A549 (cell line): ENCODE measurements at regions not wholly inside any gene's neighbourhood (a gene's known extent, or its start where the extent isn't known, plus 50 kb on each side); places are given as distances from the start of the nearest gene placed in this dataset.

Experiments used
- ATAC-seq, 2 experiments: fragments of 200-7000 bp in 1 of 2; fragments of >200 bp in 1 of 2; cut with Nextera tagmentation in 1 of 2; cut with Tn5 transposase in 1 of 2; 3 replicates each; pipeline versions ENCODE4 v1.8.0 to v1.9.1; 2018 to 2020; ENCODE audit warnings: mild to moderate bottlenecking in 1 of 2, moderate library complexity in 1 of 2
- CTCF ChIA-PET: fragments of 300-600 bp; sonication (Branson Sonifier 250); formaldehyde crosslinking; extraction: SDS; loops from one replicate; lab custom pipeline; 2021; ENCODE audit warnings: antibody characterized with exemption, inconsistent platforms; lab: Yijun Ruan, JAX
- POLR2A ChIA-PET: fragments of 350-600 bp; formaldehyde crosslinking; extraction: SDS; loops from one replicate; lab custom pipeline; 2021; ENCODE audit warnings: antibody characterized with exemption, inconsistent platforms; lab: Yijun Ruan, JAX
- DNase-seq, 2 experiments: peaks; one replicate each; pipeline versions ENCODE4 v3.0.0 to v3.0.0-alpha.2; 2011 to 2016; ENCODE audit warnings: low read depth in 1 of 2, low spot score in 1 of 2
- FAIRE-seq: peaks from 2 replicates; lab custom pipeline; 2011; peaks lifted over from hg19 to GRCh38; lab: Jason Lieb, UNC
- H3K27ac ChIP-seq, 2 experiments: fragments of >200 bp; sonication (Bioruptor Twin); formaldehyde crosslinking; 3 replicates each; pipeline ENCODE4 v1.5.1; 2016 to 2017
- H3K4me1 ChIP-seq: fragments of >200 bp; sonication (Bioruptor Twin); formaldehyde crosslinking; 3 replicates; pipeline ENCODE4 v1.6.1; 2016
- H3K4me2 ChIP-seq: fragments of >200 bp; sonication (Bioruptor Twin); formaldehyde crosslinking; 3 replicates; pipeline ENCODE4 v1.6.1; 2016
- H3K4me3 ChIP-seq: fragments of >200 bp; sonication (Bioruptor Twin); formaldehyde crosslinking; 3 replicates; pipeline ENCODE4 v1.5.1; 2016
- H3K9me3 ChIP-seq: fragments of >200 bp; sonication (Bioruptor Twin); formaldehyde crosslinking; 3 replicates; pipeline ENCODE4 v1.6.1; 2016
- BCL3 ChIP-seq: fragments of >200 bp; sonication (Bioruptor Twin); formaldehyde crosslinking; IDR thresholded peaks from 3 replicates; pipeline ENCODE4 v1.6.1; 2016
- BHLHE40 ChIP-seq: IDR thresholded peaks from 2 replicates; pipeline ENCODE4 v1.6.1; 2012; ENCODE audit warnings: low read depth, low read length, inconsistent platforms
- EHMT2 ChIP-seq: fragments of 200-600 bp; sonication (generic); IDR thresholded peaks from 2 replicates; pipeline ENCODE4 v1.6.1; 2016; ENCODE audit warnings: antibody characterized with exemption, low read depth, mild to moderate bottlenecking, moderate library complexity
- ESRRA ChIP-seq: fragments of 150-350 bp; IDR thresholded peaks from 2 replicates; pipeline ENCODE4 v1.6.1; 2014; ENCODE audit warnings: mild to moderate bottlenecking, low read length, borderline replicate concordance
- FOSL2 ChIP-seq, 2 experiments: fragments of 450-650 bp in 1 of 2; fragments of >200 bp in 1 of 2; sonication (Bioruptor Twin) in 1 of 2; formaldehyde crosslinking; IDR thresholded peaks; 2 replicates each; pipeline versions ENCODE4 v1.5.0 to v1.6.1; 2016 to 2020; ENCODE audit warnings: mild to moderate bottlenecking in 1 of 2, moderate library complexity in 1 of 2
- FOXS1 ChIP-seq: fragments of 250-450 bp; sonication (Bioruptor Pico); IDR thresholded peaks from 2 replicates; pipeline ENCODE4 v1.5.0; 2020; ENCODE audit warnings: mild to moderate bottlenecking, moderate library complexity
- HOXB13 ChIP-seq: fragments of 250-450 bp; sonication (Bioruptor Pico); IDR thresholded peaks from 2 replicates; pipeline ENCODE4 v1.5.0; 2020; ENCODE audit warnings: low read depth, mild to moderate bottlenecking, moderate library complexity
- JUN ChIP-seq, 2 experiments: fragments of >200 bp; sonication (Bioruptor Twin); formaldehyde crosslinking; IDR thresholded peaks; 2 replicates in 1 of 2; 3 replicates in 1 of 2; pipeline ENCODE4 v1.6.1; 2016 to 2017
- JUNB ChIP-seq: fragments of >200 bp; sonication (Bioruptor Twin); formaldehyde crosslinking; IDR thresholded peaks from 2 replicates; pipeline ENCODE4 v1.6.1; 2016
- MAFK ChIP-seq: fragments of 450-650 bp; IDR thresholded peaks from 2 replicates; pipeline ENCODE4 v1.6.1; 2014; ENCODE audit not compliant: partially characterized antibody
- MAZ ChIP-seq: fragments of 150-350 bp; IDR thresholded peaks from 2 replicates; pipeline ENCODE4 v1.6.1; 2014; ENCODE audit warnings: antibody characterized with exemption, low read depth, low read length, borderline replicate concordance
- NR3C1 ChIP-seq: fragments of >200 bp; sonication (Bioruptor Twin); formaldehyde crosslinking; IDR thresholded peaks from 3 replicates; pipeline ENCODE4 v1.6.1; 2017
- PBX3 ChIP-seq: IDR thresholded peaks from 2 replicates; pipeline ENCODE4 v1.6.1; 2012
- PHF8 ChIP-seq: fragments of 200-600 bp; sonication (generic); IDR thresholded peaks from 2 replicates; pipeline ENCODE4 v1.6.1; 2016; ENCODE audit warnings: low read depth, mild to moderate bottlenecking, antibody characterized with exemption, moderate library complexity, borderline replicate concordance
- POLR2A ChIP-seq: IDR thresholded peaks from 2 replicates; pipeline ENCODE4 v1.6.1; 2012; ENCODE audit warnings: mild to moderate bottlenecking, low read length
- RARB ChIP-seq: fragments of 250-450 bp; sonication (Bioruptor Pico); IDR thresholded peaks from 2 replicates; pipeline ENCODE4 v1.8.0; 2021; ENCODE audit warnings: mild to moderate bottlenecking, moderate library complexity
- RFX5 ChIP-seq: fragments of 450-650 bp; IDR thresholded peaks from 2 replicates; pipeline ENCODE4 v1.7.1; 2014; ENCODE audit warnings: antibody characterized with exemption, mild to moderate bottlenecking, moderate library complexity
- SMC3 ChIP-seq: fragments of >200 bp; sonication (Bioruptor Twin); formaldehyde crosslinking; IDR thresholded peaks from 3 replicates; pipeline ENCODE4 v1.6.1; 2018; ENCODE audit warnings: inconsistent platforms
- ZC3H11A ChIP-seq: fragments of 450-650 bp; IDR thresholded peaks from 2 replicates; pipeline ENCODE4 v1.6.1; 2014; ENCODE audit warnings: antibody characterized with exemption, mild to moderate bottlenecking
- ZFP36 ChIP-seq: fragments of 450-650 bp; IDR thresholded peaks from 2 replicates; pipeline ENCODE4 v1.6.1; 2014; ENCODE audit warnings: borderline replicate concordance; ENCODE audit not compliant: partially characterized antibody
- ZNF302 ChIP-seq: fragments of 250-450 bp; sonication (Bioruptor Pico); IDR thresholded peaks from 2 replicates; pipeline ENCODE4 v1.9.0; 2021; ENCODE audit warnings: inconsistent platforms, mild to moderate bottlenecking, moderate library complexity
- ZSCAN20 ChIP-seq: fragments of 250-450 bp; sonication (Bioruptor Pico); IDR thresholded peaks from 2 replicates; pipeline ENCODE4 v1.8.0; 2022; ENCODE audit warnings: mild to moderate bottlenecking, moderate library complexity
- WGBS: methylation state at CpG from one replicate; pipeline ENCODE4 v1.1.6; 2017; ENCODE audit errors: missing lambda C conversion rate; 5-methylcytosine and 5-hydroxymethylcytosine counted together
- TF ChIP-seq, protein P1 (sequence below): fragments of 250-450 bp; sonication (Bioruptor Pico); IDR thresholded peaks from 2 replicates; pipeline ENCODE4 v1.5.0; 2021; ENCODE audit warnings: mild to moderate bottlenecking, moderate library complexity, borderline replicate concordance
- TF ChIP-seq, protein P2 (sequence below): IDR thresholded peaks from 2 replicates; pipeline ENCODE4 v1.6.1; 2012; ENCODE audit warnings: low read depth, borderline replicate concordance
- TF ChIP-seq, protein P3 (sequence below): fragments of 250-450 bp; sonication (Bioruptor Pico); IDR thresholded peaks from 2 replicates; pipeline ENCODE4 v1.5.0; 2020; ENCODE audit warnings: low read depth, mild to moderate bottlenecking, moderate library complexity

- H3K4me3 ChIP-seq: no peak overlapping the region
- peaks cover 51% of the 10 kb centered on the region for H3K4me1 ChIP-seq
- peak overlapping the region; percentile 98; a peak in 4 of 6 replicates for H3K27ac ChIP-seq
- DNase-seq: no peak
- CTCF ChIA-PET: interaction anchor here (0.9 to 1.8 kb wide), 3 partner anchors 74 to 85 kb away, joined by 3 to 6 read pairs (median 4); no protein-coding TSS in a partner anchor
- TF ChIP-seq, protein P1, sequence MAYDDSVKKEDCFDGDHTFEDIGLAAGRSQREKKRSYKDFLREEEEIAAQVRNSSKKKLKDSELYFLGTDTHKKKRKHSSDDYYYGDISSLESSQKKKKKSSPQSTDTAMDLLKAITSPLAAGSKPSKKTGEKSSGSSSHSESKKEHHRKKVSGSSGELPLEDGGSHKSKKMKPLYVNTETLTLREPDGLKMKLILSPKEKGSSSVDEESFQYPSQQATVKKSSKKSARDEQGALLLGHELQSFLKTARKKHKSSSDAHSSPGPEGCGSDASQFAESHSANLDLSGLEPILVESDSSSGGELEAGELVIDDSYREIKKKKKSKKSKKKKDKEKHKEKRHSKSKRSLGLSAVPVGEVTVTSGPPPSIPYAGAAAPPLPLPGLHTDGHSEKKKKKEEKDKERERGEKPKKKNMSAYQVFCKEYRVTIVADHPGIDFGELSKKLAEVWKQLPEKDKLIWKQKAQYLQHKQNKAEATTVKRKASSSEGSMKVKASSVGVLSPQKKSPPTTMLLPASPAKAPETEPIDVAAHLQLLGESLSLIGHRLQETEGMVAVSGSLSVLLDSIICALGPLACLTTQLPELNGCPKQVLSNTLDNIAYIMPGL (CRISPR knock-in tag): no peak
- TF ChIP-seq, protein P2, sequence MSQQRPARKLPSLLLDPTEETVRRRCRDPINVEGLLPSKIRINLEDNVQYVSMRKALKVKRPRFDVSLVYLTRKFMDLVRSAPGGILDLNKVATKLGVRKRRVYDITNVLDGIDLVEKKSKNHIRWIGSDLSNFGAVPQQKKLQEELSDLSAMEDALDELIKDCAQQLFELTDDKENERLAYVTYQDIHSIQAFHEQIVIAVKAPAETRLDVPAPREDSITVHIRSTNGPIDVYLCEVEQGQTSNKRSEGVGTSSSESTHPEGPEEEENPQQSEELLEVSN: no peak
- TF ChIP-seq ZSCAN20 (CRISPR knock-in tag) (no peak), ZC3H11A (no peak), PBX3 (no peak), BHLHE40 (no peak), JUN (IDR thresholded peaks at IDR 0.05) (no peak)
- TF ChIP-seq, protein P3, sequence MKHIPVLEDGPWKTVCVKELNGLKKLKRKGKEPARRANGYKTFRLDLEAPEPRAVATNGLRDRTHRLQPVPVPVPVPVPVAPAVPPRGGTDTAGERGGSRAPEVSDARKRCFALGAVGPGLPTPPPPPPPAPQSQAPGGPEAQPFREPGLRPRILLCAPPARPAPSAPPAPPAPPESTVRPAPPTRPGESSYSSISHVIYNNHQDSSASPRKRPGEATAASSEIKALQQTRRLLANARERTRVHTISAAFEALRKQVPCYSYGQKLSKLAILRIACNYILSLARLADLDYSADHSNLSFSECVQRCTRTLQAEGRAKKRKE (CRISPR knock-in tag): no peak
- FAIRE-seq: no peak
- 90% methylated on average over 9 of the region's 9 CpGs for WGBS
- POLR2A ChIA-PET: no interaction called here
- no peak overlapping the region for H3K4me2 ChIP-seq
- ATAC-seq: no peak
- no peaks in the 10 kb centered on the region for H3K9me3 ChIP-seq
Observed at GRCh38 chr21:41686664-41687063, 80.2 kb downstream of the RIPK4 start.

DNA sequence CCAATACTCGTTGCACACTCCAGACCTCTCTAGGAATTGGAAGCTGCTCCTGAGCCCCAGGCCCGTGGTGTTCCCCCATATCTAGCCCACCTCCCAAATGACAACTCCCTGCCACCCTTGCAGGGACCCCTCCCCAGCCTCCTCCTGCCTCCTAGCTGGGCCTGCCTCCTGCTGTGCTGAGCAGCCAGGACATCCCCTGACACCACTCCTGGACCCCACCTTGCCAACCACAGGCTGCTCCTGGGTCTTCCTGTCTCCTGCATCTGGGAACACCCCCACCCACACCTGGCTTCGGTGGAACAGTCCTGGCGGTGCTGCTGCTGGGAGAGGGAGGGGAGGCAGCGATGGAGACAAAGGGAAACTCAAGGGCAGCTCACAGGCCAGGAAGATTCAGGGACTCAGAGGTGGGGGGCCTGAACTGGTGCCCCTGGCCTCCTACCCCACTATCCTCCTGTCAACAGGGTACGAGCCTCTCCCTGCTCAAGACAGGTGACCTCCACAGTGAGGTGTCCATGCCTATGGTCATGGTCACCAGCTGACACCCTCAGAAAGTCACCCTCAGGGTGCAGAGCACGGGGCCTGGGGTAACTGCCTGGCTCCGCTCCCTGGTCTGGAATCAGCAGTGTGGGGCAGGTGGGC lies 81.2 kb downstream of the RIPK4 start:
- Histone ChIP-seq H3K27ac (peak overlapping the region; percentile 98), H3K4me1 (peaks cover 60% of the 10 kb centered on the region), H3K9me3 (no peaks in the 10 kb centered on the region), H3K4me3 (no peak overlapping the region), H3K4me2 (peak overlapping the region; percentile 68; the same call in 2 of the 3 replicates)
- POLR2A ChIA-PET: no interaction called here
- ATAC-seq (no peak), FAIRE-seq (no peak), DNase-seq (no peak)
- TF ChIP-seq, protein P2: no peak
- no peak for TF ChIP-seq ZFP36
- TF ChIP-seq PHF8: no peak
- no peak for TF ChIP-seq RFX5
- no peak for TF ChIP-seq EHMT2
- no peak for TF ChIP-seq JUNB
- TF ChIP-seq BHLHE40: no peak
- no peak for TF ChIP-seq MAZ
- no peak for TF ChIP-seq FOSL2 (IDR thresholded peaks at IDR 0.05)
- no peak for TF ChIP-seq FOSL2 (CRISPR knock-in tag; IDR thresholded peaks at IDR 0.05)
- TF ChIP-seq POLR2A: no peak
- no peak for TF ChIP-seq ESRRA
- no peak for TF ChIP-seq MAFK
- TF ChIP-seq BCL3: no peak
- no peak for TF ChIP-seq FOXS1 (CRISPR knock-in tag)
- TF ChIP-seq SMC3: no peak
- TF ChIP-seq RARB (CRISPR knock-in tag): no peak
- no peak for TF ChIP-seq ZNF302 (CRISPR knock-in tag)
- TF ChIP-seq NR3C1: no peak
- no peak for TF ChIP-seq HOXB13 (CRISPR knock-in tag)
- 68% methylated on average over 3 of the region's 8 CpGs for WGBS
- CTCF ChIA-PET: interaction anchor here (1.0 to 1.8 kb wide), 3 partner anchors 73 to 92 kb away, joined by 3 to 6 read pairs (median 4); no protein-coding TSS in a partner anchor
